PC-9 (cell line): ENCODE measurements at regions not wholly inside any gene's neighbourhood (a gene's known extent, or its start where the extent isn't known, plus 50 kb on each side); places are given as distances from the start of the nearest gene placed in this dataset.

Experiments used
- BruUV-seq: library from RNA; stranded (reverse); fragments of 400-500 nt; replicated peaks from 2 replicates; lab custom pipeline; 2021; lab: Mats Ljungman, UMichigan
- CTCF ChIA-PET: fragments of 300-600 bp; sonication (Branson Sonifier 250); formaldehyde crosslinking; loops from one replicate; lab custom pipeline; 2022; ENCODE audit warnings: antibody characterized with exemption; lab: Charles Lee
- POLR2A ChIA-PET: fragments of 300-600 bp; sonication (Branson Sonifier 250); formaldehyde crosslinking; loops from one replicate; lab custom pipeline; 2022; ENCODE audit warnings: antibody characterized with exemption; ENCODE audit not compliant: unreplicated experiment; lab: Charles Lee
- DNase-seq, 2 experiments: peaks; one replicate each; pipeline versions ENCODE4 v3.0.0 to v3.0.0-alpha.2; 2015 to 2022; ENCODE audit warnings: mixed read lengths in 1 of 2
- H2AFZ ChIP-seq: fragments of 200-600 bp; sonication (generic); 2 replicates; pipeline ENCODE4 v1.8.1; 2017; ENCODE audit warnings: antibody characterized with exemption
- H3F3A ChIP-seq: fragments of 200-600 bp; sonication (generic); 2 replicates; pipeline ENCODE4 v1.8.1; 2017; ENCODE audit warnings: antibody characterized with exemption, mild to moderate bottlenecking, low read depth; ENCODE audit not compliant: insufficient read depth
- H3K27ac ChIP-seq: fragments of 200-600 bp; sonication (generic); 2 replicates; pipeline ENCODE4 v1.6.1; 2016; ENCODE audit warnings: mixed run types
- H3K27me3 ChIP-seq: fragments of 200-600 bp; sonication (generic); 2 replicates; pipeline ENCODE4 v1.6.1; 2016; ENCODE audit warnings: low read depth, mixed run types; ENCODE audit not compliant: insufficient read depth
- H3K36me3 ChIP-seq: fragments of 200-600 bp; sonication (generic); 2 replicates; pipeline ENCODE4 v1.6.1; 2016; ENCODE audit warnings: low read depth, mixed run types
- H3K4me1 ChIP-seq: fragments of 200-600 bp; sonication (generic); replicated peaks from 2 replicates; pipeline ENCODE4 v1.6.1; 2016; ENCODE audit warnings: mixed run types; ENCODE audit not compliant: insufficient read depth
- H3K4me2 ChIP-seq: fragments of 200-600 bp; sonication (generic); 2 replicates; pipeline ENCODE4 v1.6.1; 2017; ENCODE audit warnings: mixed run types
- H3K4me3 ChIP-seq: fragments of 200-600 bp; sonication (generic); 2 replicates; pipeline ENCODE4 v1.6.1; 2016; ENCODE audit warnings: mixed run types
- H3K79me2 ChIP-seq: fragments of 200-600 bp; sonication (generic); 2 replicates; pipeline ENCODE4 v1.6.1; 2017; ENCODE audit warnings: low read depth, mixed run types
- H3K9me2 ChIP-seq: fragments of 200-600 bp; sonication (generic); 2 replicates; pipeline ENCODE4 v1.8.1; 2017; ENCODE audit warnings: mild to moderate bottlenecking; ENCODE audit not compliant: insufficient read depth
- H3K9me3 ChIP-seq: fragments of 200-600 bp; sonication (generic); 2 replicates; pipeline ENCODE4 v1.8.1; 2016; ENCODE audit warnings: low read depth; ENCODE audit not compliant: insufficient read depth
- H4K20me1 ChIP-seq: fragments of 200-600 bp; sonication (generic); 2 replicates; pipeline ENCODE4 v1.8.1; 2017; ENCODE audit not compliant: insufficient read depth
- CTCF ChIP-seq: fragments of 200-600 bp; sonication (generic); conservative IDR thresholded peaks from 2 replicates; pipeline ENCODE4 v1.6.1; 2017; ENCODE audit warnings: mixed run types, antibody characterized with exemption, mild to moderate bottlenecking, moderate library complexity
- EZH2 ChIP-seq: fragments of 200-600 bp; sonication (generic); IDR thresholded peaks from 2 replicates; pipeline ENCODE4 v1.8.0; 2017; ENCODE audit warnings: antibody characterized with exemption, low read depth
- intact Hi-C: fragments of 100-400 bp; cut with micrococcal nuclease; formaldehyde crosslinking; loops from one replicate; pipeline ENCODE4 v1.10.0; 2022; ENCODE audit not compliant: unreplicated experiment

GRCh38 chr13:110070046-110070445, 236.9 kb downstream of the COL4A1 start:
- H3K4me3 ChIP-seq, result no peak overlapping the region
- H3K79me2 ChIP-seq, result no peaks in the 10 kb centered on the region
- DNase-seq, result no peak
- TF ChIP-seq CTCF, result no peak
- TF ChIP-seq EZH2, result no peak
- CTCF ChIA-PET, result no interaction called here
- H3K36me3 ChIP-seq, result no peaks in the 10 kb centered on the region
- H3K27ac ChIP-seq, result no peak overlapping the region
- H3F3A ChIP-seq, result no peaks in the 10 kb centered on the region
- H3K9me2 ChIP-seq, result no peaks in the 10 kb centered on the region
- H3K4me2 ChIP-seq, result no peak overlapping the region
- H3K4me1 ChIP-seq, result peaks cover 8% of the 10 kb centered on the region; the same call in 1 of the 2 replicates
- H2AFZ ChIP-seq, result no peak overlapping the region
- BruUV-seq, result no TSS peak
- intact Hi-C loops, result no loop called here
- no peaks in the 10 kb centered on the region for H3K27me3 ChIP-seq
- no peaks in the 10 kb centered on the region for H3K9me3 ChIP-seq
- POLR2A ChIA-PET, result no interaction called here
- no peaks in the 10 kb centered on the region for H4K20me1 ChIP-seq

GRCh38 chr13:110068176-110068473, 238.8 kb downstream of the COL4A1 start:
- no peaks in the 10 kb centered on the region for H4K20me1 ChIP-seq
- TF ChIP-seq CTCF (no peak), EZH2 (no peak)
- no peaks in the 10 kb centered on the region for H3F3A ChIP-seq
- H3K27me3 ChIP-seq, result no peaks in the 10 kb centered on the region
- H3K4me3 ChIP-seq, result no peak overlapping the region
- intact Hi-C loops, result no loop called here
- no peak for DNase-seq
- H3K27ac ChIP-seq, result no peak overlapping the region
- no peak overlapping the region for H2AFZ ChIP-seq
- peaks cover 8% of the 10 kb centered on the region; the same call in 1 of the 2 replicates for H3K4me1 ChIP-seq
- no peak overlapping the region for H3K4me2 ChIP-seq
- ChIA-PET CTCF (no interaction called here), POLR2A (no interaction called here)
- no peaks in the 10 kb centered on the region for H3K9me2 ChIP-seq
- no peaks in the 10 kb centered on the region for H3K36me3 ChIP-seq
- no peaks in the 10 kb centered on the region for H3K9me3 ChIP-seq
- no TSS peak for BruUV-seq
- no peaks in the 10 kb centered on the region for H3K79me2 ChIP-seq

GRCh38 chr13:110067355-110068175, 239.4 kb downstream of the COL4A1 start:
- Histone ChIP-seq H3K36me3 (no peaks in the 10 kb centered on the region), H4K20me1 (no peaks in the 10 kb centered on the region), H3K79me2 (no peaks in the 10 kb centered on the region), H3K27ac (no peak overlapping the region), H2AFZ (no peak overlapping the region), H3K4me1 (peaks cover 8% of the 10 kb centered on the region; the same call in 1 of the 2 replicates), H3K27me3 (no peaks in the 10 kb centered on the region), H3K9me3 (no peaks in the 10 kb centered on the region), H3K4me3 (no peak overlapping the region), H3F3A (no peaks in the 10 kb centered on the region), H3K4me2 (no peak overlapping the region), H3K9me2 (no peaks in the 10 kb centered on the region)
- ChIA-PET CTCF (no interaction called here), POLR2A (no interaction called here)
- TF ChIP-seq EZH2 (no peak), CTCF (no peak)
- no TSS peak for BruUV-seq
- DNase-seq, result no peak
- intact Hi-C loops, result no loop called here
